ENCODE measurements at regions not wholly inside any gene's neighbourhood (a gene's known extent, or its start where the extent isn't known, plus 50 kb on each side); places are given as distances from the start of the nearest gene placed in this dataset.

DNA sequence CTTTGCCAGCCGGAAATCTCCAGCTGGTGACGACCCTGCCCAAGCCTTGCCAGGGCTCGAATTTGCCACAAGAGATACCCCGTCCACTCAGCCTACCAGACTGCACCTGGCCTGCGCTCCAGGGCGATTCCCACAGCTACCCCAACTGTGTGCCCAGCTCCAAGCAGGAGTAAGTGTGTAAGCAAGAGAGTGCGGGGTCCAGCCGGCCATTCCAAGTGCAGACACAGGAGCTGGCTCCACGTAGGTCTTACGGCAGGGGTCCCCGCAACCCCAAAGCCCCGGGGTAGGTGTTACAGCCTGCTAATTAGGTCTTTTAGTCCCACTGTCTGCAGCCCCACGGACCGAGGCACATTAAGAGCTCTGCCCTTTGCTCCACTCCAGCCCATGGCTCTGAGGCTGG lies 1305.2 kb downstream of the ARAP2 start:
- H3K4me1 ChIP-seq, result no peaks in the 10 kb centered on the region
- no peaks in the 10 kb centered on the region for H3K27me3 ChIP-seq
- TF ChIP-seq POLR2A (IDR thresholded peaks at IDR 0.05) (no peak), POLR2AphosphoS5 (IDR thresholded peaks at IDR 0.05) (no peak)
- TF ChIP-seq, protein P1, sequence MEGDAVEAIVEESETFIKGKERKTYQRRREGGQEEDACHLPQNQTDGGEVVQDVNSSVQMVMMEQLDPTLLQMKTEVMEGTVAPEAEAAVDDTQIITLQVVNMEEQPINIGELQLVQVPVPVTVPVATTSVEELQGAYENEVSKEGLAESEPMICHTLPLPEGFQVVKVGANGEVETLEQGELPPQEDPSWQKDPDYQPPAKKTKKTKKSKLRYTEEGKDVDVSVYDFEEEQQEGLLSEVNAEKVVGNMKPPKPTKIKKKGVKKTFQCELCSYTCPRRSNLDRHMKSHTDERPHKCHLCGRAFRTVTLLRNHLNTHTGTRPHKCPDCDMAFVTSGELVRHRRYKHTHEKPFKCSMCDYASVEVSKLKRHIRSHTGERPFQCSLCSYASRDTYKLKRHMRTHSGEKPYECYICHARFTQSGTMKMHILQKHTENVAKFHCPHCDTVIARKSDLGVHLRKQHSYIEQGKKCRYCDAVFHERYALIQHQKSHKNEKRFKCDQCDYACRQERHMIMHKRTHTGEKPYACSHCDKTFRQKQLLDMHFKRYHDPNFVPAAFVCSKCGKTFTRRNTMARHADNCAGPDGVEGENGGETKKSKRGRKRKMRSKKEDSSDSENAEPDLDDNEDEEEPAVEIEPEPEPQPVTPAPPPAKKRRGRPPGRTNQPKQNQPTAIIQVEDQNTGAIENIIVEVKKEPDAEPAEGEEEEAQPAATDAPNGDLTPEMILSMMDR (IDR thresholded peaks at IDR 0.05), result no peak
- no peaks in the 10 kb centered on the region for H3K9me3 ChIP-seq
- H3K36me3 ChIP-seq, result no peaks in the 10 kb centered on the region
- intact Hi-C loops (cut with DNase I; ENCODE audit: low total_unique reads), result no loop called here
- no peak overlapping the region for H3K4me3 ChIP-seq
- DNase-seq (ENCODE audit: low spot score in 2 of 2), result no peak
- no peak overlapping the region for H3K27ac ChIP-seq

DNA sequence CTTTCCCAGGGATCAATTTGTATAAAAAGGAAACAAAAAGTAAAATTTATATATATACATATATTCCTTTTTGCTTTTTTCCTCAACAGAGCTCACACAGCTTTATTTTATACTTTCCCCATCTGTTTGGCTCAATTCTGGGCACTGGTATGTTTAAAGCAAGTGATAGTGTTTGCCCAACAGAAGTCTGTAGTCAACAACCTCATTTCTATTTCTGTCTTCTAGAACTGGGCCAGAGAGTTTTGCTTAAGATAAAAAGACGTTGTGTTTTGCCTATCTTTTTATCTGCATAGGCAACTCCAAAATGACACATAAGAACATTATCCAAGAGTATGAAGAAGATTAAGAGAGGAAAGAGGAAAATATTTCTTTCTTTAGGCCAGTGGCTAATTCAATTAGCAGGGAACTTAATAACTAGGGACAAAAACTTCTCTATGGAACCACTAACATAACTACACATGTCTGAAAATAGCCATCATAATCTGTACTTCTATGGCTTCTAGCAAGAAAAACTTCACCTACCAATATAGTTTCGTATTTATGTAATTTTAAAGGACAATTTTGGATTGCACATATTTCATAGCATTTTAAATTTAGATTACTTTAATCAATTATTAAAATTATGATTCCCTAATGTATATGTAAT lies 1300.5 kb downstream of the ARAP2 start:
- H3K27ac ChIP-seq, result no peak overlapping the region
- intact Hi-C loops (cut with DNase I; ENCODE audit: low total_unique reads), result no loop called here
- no peak for TF ChIP-seq POLR2AphosphoS5 (IDR thresholded peaks at IDR 0.05)
- TF ChIP-seq, protein P1 (IDR thresholded peaks at IDR 0.05), result no peak
- no peak for TF ChIP-seq POLR2A (IDR thresholded peaks at IDR 0.05)
- no peaks in the 10 kb centered on the region for H3K36me3 ChIP-seq
- H3K9me3 ChIP-seq, result no peaks in the 10 kb centered on the region
- no peak for DNase-seq (ENCODE audit: low spot score in 2 of 2)
- H3K4me3 ChIP-seq, result no peak overlapping the region
- no peaks in the 10 kb centered on the region for H3K4me1 ChIP-seq
- H3K27me3 ChIP-seq, result no peaks in the 10 kb centered on the region

DNA sequence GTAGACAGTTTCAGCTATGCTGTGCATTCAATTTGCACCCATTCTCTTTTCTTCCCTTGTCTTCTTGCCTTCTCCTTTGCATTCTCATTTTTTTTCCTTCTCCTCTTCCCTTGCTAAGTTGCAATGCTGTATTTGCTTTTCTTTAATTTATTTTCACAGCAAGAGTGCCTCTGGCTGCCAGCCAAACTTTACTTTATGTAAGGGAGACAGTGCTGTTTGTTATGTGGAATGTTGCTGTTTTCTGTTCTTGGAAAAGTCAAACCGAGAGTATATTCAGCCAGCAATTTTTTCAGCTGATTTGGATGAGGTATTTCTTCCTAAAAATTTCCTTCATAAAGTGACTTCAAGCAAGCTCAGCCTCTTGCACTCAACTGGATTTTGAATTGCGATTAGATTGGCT lies 1293.4 kb downstream of the ARAP2 start:
- intact Hi-C loops (cut with DNase I; ENCODE audit: low total_unique reads), result no loop called here
- peaks cover 0 to 5% of the 10 kb centered on the region in 2 donors for H3K9me3 ChIP-seq
- TF ChIP-seq, protein P1 (IDR thresholded peaks at IDR 0.05), result no peak
- TF ChIP-seq POLR2AphosphoS5 (IDR thresholded peaks at IDR 0.05) (no peak), POLR2A (IDR thresholded peaks at IDR 0.05) (no peak)
- H3K4me3 ChIP-seq, result no peak overlapping the region
- no peaks in the 10 kb centered on the region for H3K4me1 ChIP-seq
- H3K36me3 ChIP-seq, result no peaks in the 10 kb centered on the region
- H3K27ac ChIP-seq, result no peak overlapping the region
- no peaks in the 10 kb centered on the region for H3K27me3 ChIP-seq
- no peak for DNase-seq (ENCODE audit: low spot score in 2 of 2)

DNA sequence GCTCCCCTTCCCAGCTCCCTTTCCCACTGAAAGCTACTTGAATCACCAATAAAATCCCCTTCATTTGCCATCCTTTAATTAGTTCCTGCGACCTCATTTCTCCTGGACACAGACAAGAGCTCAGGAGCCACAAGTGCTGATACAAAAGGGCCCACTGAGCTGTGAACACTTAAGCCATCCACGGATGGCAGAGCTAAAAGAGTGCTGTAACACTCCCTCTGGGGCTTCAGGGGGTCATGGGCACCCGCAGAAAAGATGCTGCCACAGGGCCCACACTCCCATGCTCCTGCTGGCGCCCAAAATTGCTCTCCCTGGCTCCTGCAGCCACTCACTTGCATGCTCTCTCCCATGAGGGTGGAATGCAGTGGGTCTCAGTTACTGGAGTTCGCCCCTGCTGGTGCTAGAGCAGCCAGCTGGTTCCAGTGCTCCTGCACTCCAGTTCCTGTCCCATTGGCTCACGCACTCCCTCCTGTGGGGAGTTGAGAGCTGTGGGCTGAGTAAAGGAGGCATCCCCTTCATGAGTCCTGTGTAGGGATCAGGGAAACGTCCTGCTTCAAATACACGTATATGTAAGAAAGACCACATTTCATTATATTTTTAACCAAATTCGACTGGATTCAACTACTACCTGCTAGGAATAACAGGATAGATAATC lies 1291.0 kb downstream of the ARAP2 start:
- no peak overlapping the region for H3K4me3 ChIP-seq
- no peaks in the 10 kb centered on the region for H3K36me3 ChIP-seq
- TF ChIP-seq, protein P1 (IDR thresholded peaks at IDR 0.05), result no peak
- TF ChIP-seq POLR2A (IDR thresholded peaks at IDR 0.05) (no peak), POLR2AphosphoS5 (IDR thresholded peaks at IDR 0.05) (no peak)
- intact Hi-C loops (cut with DNase I; ENCODE audit: low total_unique reads), result no loop called here
- H3K9me3 ChIP-seq, result peaks cover 0 to 5% of the 10 kb centered on the region in 2 donors
- H3K27ac ChIP-seq, result no peak overlapping the region
- no peaks in the 10 kb centered on the region for H3K4me1 ChIP-seq
- DNase-seq (ENCODE audit: low spot score in 2 of 2), result no peak
- H3K27me3 ChIP-seq, result no peaks in the 10 kb centered on the region

GRCh38 chr4:34964613-34965012 lies 1279.7 kb downstream of the ARAP2 start:
- DNase-seq (ENCODE audit: low spot score in 2 of 2), result no peak
- TF ChIP-seq POLR2A (IDR thresholded peaks at IDR 0.05) (no peak), POLR2AphosphoS5 (IDR thresholded peaks at IDR 0.05) (no peak)
- TF ChIP-seq, protein P1 (IDR thresholded peaks at IDR 0.05), result no peak
- Histone ChIP-seq H3K27me3 (no peaks in the 10 kb centered on the region), H3K36me3 (peaks cover 5% of the 10 kb centered on the region), H3K4me1 (no peaks in the 10 kb centered on the region), H3K9me3 (no peaks in the 10 kb centered on the region), H3K4me3 (no peak overlapping the region), H3K27ac (no peak overlapping the region)
- intact Hi-C loops (cut with DNase I; ENCODE audit: low total_unique reads), result no loop called here
